ENCODE measurements at regions not wholly inside any gene's neighbourhood (a gene's known extent, or its start where the extent isn't known, plus 50 kb on each side); places are given as distances from the start of the nearest gene placed in this dataset.

DNA sequence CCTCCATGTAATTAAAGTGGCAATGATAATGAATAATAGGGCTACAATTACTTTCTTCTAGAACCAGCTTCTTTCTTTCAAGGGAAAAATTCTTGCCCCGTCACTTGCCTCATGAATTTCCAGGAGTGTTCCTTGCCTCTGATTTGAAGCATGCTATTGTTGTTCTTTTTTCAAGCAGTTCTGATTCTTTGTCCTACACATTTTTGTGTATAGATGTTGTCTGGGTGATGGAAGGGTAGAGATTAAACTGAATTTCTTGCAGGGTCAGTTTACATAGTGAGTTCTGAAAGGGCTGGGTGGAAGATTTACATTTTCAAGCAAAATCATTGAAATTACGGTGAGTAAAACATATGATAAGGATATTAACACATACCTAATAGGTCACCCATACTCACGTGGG is 107.0 kb upstream of the TENM3 start:
- TF ChIP-seq CTCF (conservative IDR thresholded peaks at IDR 0.05) (no peak), ZFX (IDR thresholded peaks at IDR 0.05) (no peak)

Measured in C4-2B (cell line).